HG03108 (cell line): ENCODE measurements at regions not wholly inside any gene's neighbourhood (a gene's known extent, or its start where the extent isn't known, plus 50 kb on each side); places are given as distances from the start of the nearest gene placed in this dataset.
"Not testable (repeated sequence)": the region's sequence is repeated elsewhere in the genome, so short reads cannot be mapped to it uniquely, and the experiment has no call there.

Experiments
- ATAC-seq: cut with Tn5 transposase; IDR thresholded peaks from one replicate; pipeline ENCODE4 v1.9.1; 2021; ENCODE audit warnings: moderate library complexity; ENCODE audit not compliant: unreplicated experiment

DNA sequence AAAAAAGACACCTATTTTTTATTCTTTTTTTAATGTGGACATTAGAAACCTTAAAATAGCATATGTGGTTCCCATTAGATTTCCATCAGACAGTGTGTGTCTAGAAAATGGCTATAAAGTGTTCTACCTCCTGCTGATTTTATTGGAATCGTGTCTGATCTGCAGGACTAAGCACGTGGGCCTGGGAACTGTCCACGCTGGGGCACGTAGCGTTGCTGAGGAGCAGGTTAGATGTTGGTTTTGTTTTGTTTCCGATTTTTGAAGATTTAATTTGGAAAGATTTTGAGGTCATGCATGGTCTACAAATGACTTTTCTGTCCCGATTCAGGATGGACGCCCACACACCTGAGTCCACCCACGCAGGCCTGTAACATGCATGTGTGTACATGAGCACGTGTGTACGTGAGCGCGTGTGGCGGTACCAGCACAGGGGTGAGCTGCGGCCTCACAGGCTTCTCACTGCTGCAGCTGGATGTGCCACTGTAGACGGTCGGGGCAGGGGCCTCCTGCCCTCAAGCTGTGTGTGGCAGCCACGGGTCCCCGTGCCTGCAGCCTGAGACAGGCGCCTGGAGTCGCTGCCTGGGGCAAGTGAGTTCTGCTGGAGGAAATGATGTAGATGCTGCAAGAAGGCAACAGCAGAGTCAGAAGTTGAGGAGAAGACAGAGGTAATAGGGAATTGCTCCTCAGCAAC is 99.7 kb upstream of the CTDP1 start:
- no peak for ATAC-seq

DNA sequence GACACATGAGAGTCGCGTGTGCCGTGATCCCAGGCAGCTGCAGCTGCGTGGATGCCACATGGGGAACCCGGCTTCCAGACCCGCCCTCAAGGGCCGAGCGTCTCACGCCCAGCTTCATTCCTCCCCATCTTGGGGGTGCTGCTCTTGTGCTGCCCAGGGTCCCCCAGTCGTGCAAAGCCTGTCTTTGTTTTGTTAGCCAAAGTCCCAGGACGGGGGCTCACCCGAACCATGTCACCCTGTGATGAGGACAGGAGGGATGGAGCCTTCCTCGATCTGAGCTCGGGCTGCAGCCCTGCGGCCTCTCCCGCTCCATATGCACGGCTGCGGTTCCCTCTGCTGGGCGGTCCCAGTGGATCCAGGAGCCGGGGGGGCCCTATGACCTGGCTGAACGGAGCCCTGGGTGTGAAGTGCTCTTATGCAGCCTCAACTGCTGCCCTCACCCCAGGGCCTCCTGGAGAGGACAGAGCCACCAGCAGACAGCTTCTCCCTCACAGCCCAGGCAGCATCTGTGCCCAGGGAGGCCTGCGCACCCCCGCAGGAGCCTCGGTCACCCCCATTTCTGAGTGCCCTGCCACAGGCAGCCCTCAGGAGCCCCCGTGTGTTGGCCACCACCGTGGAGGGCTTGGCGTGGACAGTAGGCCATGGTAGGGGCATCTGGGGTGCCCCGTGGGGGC is 99.0 kb upstream of the CTDP1 start:
- ATAC-seq = no peak

DNA sequence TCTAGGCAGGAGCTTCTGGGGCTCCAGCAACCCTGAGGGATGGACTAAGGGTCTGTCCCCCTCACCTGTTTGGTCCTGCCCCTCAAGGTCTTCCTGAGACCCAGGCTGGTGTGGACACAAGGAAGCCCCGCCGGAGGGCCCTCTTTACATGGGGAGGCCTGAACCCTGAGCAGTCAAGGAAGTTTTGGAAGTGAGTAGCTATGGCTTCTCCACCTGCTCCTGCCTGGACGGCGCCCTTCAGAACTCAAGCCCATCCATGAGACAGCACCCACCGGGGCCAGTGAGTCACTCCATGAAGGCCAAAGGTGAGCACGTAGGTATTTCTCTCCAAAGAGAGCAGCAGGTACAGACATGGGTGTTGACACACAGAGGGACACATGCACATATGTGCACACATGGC is 98.2 kb upstream of the CTDP1 start:
- ATAC-seq = no peak

DNA sequence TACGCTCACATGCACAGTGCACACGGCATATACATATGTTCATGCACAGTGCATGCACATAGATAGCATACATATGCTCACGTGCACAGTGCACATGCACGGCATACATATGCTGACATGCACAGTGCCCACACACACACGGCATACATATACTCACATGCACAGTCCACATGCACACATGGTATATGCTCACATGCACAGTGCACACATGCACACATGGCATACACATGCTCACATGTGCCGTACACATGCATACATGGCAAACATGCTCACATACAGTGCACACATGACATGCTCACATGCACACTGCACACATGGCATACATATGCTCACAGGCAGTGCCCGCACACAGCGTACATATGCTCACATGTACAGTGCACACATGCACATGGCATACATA is 97.7 kb upstream of the CTDP1 start:
- no peak for ATAC-seq

DNA sequence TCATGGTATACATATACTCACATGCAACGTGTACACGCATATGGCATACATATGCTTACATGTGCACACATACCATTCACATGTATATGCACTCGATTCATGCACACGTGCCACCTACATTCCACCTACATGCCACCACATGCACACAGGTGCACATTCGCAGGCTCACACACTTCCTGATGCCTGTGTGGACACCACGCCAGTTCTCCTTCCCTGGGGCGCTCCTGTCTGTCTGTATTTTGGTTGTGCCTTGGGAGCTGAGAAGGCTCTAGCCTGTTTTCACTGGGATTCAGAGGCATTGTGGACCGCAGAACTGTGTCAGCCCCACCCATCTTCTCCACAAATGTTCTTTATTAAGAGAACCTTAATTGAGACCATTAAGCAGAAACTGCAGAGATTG is 96.6 kb upstream of the CTDP1 start:
- no peak for ATAC-seq

DNA sequence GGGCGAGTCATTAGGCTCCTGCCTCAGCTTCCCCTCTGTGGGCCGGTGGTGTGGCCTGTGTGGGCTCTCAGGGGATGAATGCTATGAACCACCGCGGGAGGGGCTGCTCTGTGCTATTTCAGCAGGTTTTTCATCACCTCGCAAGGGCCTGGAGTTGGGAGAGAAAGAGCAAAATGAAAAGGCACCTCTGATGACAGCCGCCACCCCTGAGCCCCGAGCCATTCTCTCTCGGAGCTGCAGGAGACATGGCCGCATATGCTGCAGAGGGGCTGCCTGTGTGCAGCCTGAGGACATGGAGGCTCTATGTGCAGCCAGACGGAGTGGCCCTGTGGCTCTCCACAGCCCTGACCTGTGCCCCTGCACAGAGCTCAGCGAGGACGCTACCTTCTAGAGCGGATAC is 96.2 kb upstream of the CTDP1 start:
- ATAC-seq = no peak

DNA sequence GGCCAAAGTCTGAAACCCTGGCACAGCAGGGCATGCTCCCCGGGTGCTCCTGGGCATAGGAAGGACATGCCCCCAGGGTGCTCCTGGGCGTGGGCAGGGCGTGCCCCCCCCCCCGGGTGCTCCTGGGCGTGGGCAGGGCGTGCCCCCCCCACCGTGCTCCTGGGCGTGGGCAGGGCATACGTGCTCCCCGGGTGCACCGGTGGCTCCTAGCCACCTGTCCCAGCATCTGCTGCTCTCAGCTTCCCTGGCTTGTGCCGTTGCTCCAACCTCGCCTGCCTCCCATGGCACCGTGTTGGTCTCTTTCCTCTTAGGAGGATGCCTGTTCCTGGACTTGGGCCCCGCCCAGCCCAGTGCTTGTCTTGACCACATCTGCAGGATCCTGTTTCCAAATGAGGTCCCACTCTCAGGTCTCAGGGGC is 95.6 kb upstream of the CTDP1 start:
- ATAC-seq = no peak

DNA sequence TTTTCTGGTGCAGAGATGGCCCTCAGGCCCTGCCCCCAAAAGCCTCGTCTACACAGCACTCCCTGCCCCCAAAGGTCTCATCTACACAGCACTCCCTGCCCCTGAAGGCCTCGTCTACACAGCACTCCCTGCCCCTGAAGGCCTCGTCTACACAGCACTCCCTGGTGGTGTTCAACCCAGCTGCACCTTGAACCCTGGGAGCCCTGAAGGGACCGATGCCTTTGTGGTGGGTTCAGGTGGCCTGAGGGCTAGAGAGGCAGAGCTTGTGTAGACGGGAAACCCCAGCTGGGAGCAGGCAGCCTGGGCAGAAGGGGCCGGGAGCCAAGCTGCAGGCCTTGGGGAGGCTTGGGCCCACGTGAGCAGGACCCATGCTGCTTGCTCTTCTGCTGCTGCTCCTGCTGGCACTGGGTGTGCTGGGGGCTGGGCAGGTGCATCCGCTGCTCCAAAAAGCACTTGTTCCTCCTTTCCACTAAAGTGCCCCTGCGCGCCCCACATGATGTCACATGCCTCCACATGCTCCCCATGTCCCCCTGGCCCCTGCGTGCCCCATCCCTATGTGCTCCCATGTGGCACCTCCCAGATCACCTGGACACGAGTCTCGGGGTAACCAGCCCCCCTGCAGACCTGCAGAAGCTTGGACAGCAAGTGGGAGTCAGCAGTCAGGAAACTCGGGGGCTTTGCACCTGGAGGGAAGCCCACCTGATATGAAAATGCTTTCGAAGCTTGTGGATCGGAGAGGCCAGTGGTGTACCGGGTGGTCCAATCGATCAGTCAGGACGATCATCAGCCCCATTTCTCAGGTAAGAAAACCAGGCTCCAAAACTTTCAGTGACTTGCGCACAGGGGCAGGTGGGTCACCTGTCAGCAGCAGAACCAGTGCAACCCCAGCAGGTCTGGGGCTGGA is 94.9 kb upstream of the CTDP1 start:
- ATAC-seq = no peak

DNA sequence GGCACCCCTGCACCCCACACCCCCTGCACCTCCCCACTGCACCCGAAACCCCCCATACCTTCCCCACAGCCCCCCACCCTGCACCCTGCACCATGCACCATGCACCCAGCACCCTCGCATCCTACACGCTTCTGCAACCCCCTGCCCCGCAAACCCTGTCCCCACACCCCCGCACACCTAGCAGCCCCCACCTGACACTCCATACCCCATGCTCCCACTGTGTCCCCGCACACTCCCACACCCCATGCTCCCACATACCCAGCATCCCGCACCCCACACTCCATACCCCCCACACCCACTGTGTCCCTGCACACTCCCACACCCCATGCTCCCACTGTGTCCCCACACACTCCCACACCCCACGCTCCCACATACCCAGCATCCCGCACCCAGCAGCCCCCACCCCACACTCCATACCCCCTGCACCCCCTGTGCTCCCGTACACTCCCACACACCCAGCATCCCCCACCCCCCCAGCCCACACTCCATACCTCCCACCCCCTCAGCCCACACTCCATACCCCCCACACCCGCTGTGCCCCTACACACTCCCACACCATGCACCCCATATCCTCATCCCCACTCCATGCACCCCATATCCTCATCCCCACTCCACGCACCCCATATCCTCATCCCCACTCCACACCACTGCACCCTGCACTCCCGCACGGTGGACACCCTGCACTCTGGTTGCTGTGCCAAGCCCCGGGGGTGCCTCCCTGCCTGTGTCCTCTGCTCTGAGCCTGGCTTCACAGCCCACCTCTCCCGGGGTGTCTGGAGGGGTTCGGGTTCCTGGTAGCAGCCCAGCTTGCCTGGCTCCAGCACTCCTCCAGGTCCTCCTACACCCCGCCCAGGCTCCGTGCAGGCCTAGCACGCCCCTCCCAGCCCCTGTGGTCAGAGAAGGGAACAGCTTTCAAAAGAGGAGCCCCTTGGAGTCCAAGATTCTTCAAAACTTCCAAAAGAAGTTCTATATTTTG is 93.9 kb upstream of the CTDP1 start:
- no peak for ATAC-seq

DNA sequence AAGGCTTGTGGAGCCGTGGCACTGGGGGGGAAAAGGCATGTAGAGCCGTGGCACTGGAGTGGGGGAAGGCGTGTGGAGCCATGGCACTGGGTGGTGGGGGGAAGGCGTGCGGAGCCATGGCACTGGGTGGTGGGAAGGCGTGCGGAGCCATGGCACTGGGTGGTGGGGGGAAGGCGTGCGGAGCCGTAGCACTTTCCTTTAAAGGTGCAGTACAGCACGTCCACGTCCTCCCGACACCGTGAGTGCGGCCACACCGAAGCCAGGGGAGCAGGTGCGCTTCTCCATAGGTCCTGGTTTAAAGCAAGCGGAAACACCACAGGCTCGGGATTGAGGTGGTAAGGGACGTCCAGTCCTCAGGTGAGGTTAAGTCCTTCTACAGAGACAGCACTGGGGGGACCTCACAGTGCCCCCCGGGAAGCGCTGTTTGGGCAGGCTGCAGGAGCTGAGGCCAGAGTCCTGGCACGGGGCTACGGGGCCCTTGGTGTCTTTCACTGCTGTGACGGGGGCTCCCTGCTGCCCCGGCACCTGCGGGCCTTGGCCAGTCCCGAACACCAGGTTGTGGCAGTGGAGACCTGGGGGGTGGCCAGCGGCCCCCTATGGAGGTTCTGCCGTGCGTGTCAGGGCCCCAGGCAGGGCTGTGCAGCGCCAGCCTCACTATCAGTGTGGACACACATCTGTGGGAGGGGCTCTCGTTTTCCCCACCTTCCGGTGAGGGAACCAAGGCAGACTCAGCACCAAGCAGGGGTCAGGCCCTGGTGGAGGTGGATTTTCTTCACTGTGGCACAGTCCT is 93.0 kb upstream of the CTDP1 start:
- ATAC-seq = no peak

DNA sequence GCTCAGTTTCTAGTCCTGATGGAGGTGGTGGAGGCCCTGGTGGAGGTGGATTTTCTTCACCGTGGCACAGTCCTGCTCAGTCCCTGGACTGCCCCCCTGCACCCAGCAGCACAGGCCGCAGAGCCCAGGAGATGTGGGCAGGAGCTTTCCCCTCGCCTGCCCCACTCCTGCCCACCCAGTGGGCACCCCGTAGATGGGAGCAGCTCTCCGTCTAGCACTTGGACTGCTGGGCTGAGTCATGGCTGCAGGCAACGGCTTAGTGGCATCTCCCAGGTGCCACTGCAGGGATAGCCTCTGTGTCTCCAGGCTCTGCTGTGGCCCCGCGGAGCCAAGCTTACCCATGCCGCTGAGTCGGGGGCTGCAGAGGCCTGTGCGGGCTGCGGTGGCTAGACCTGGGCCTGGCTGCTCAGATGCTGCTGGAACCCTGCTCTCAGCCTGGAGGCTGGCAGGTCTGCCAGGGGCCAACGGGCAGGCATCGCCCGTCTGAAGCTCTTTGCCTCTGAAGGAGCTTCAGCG is 92.3 kb upstream of the CTDP1 start:
- ATAC-seq = no peak

DNA sequence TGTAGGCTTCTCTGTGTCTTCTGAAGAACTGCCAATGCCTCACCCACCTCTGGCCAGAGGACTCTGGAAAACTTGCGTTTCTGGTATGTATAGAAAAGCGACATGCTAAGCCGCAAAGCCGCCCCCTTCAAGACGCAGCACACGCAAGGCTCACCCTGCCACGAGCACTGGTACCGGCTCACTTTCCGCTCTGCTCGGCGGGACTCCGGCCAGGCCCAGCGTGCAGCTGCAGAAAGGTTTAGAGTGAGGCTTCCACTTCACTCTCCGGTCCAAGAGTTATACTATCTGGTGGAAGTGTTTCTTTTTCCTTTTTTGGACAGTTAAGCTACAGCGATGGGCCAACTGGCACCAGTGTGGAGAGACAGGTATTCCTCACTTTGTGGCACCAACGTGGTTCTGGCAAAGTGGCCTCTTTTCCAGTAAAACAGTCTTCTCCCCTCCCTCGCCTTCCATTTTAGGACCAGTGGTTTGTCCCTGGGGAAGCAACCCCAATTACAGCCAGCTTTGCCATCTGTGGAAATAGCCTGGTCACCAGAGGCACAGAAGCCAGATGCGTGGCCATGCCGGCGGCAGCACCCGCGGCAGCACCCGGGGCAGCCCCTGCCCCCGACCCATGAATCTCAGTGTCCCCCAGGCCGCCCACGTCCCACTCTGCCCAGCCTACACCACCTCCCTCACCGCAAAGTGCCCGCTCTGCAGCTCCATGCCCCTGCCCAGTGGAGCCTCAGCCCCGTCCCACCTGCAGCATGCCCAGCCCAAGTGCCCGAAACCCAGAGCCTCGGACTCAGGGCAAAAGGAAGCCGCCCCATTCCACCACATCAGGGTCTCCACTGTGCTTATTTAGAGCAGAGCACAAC is 91.6 kb upstream of the CTDP1 start:
- no peak for ATAC-seq

DNA sequence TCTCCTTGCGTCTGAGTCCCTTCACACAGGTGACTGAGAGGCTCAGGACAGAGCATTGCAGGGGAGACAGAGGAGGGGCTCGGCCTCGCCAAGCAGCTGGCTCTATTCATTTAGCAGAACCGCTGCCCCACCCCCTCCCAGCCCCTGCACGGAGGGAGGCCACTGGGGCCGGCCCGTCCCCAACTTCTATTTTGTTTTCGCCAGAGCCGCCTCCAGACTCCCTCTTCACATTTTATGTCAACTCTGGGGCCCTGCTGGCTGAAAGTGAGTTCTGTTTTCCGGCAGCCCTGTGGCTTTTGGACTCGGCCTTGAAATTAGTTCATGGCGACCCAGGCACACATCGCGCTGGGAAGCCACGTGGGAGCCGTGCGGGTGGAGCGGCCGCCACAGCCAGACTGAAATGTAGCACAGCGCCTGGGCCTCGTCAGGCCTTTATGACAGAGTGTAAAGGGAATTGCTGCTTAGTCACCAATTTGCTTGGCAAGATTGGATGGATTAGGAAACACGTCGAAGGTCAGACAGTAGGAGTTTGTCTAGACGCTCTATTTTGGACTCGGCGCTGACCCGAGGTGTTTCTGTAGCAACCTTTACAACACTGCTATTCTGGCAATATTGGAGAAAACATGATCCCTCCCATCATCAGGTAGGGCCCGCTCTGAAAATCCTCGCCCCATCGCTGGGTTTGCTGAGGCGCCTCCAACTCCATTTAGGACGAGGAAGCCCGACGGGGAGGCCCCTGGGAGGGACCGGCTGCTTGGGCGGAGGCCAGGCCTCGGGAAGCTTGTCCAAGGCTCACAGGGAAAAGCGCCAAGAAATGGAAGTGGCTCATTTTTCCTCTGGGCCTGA is 90.7 kb upstream of the CTDP1 start:
- ATAC-seq = no peak

DNA sequence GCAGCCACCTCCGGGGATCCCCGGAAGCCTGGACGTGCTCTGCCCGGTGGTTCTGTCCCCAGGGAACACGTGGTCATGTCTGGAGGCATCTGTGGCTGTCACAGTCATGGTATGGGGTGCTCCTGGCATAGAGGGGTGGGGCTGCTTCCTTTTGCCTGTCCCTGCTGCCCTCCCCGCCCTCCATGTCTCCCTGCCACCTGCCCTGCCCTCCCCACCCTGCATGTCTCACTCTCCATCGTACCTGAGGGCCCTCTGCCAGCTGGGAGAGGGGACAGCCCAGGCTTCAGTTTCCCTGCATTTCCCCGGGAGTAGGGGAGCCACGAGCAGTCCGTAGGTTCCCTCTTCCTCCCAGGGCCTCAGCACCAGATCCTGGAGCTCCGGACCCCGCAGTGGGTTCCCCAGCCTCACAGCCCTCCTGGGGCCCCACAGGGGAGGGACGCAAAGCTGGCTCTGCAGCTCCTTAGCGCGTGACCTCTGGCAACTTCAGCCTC is 90.0 kb upstream of the CTDP1 start:
- no peak for ATAC-seq

DNA sequence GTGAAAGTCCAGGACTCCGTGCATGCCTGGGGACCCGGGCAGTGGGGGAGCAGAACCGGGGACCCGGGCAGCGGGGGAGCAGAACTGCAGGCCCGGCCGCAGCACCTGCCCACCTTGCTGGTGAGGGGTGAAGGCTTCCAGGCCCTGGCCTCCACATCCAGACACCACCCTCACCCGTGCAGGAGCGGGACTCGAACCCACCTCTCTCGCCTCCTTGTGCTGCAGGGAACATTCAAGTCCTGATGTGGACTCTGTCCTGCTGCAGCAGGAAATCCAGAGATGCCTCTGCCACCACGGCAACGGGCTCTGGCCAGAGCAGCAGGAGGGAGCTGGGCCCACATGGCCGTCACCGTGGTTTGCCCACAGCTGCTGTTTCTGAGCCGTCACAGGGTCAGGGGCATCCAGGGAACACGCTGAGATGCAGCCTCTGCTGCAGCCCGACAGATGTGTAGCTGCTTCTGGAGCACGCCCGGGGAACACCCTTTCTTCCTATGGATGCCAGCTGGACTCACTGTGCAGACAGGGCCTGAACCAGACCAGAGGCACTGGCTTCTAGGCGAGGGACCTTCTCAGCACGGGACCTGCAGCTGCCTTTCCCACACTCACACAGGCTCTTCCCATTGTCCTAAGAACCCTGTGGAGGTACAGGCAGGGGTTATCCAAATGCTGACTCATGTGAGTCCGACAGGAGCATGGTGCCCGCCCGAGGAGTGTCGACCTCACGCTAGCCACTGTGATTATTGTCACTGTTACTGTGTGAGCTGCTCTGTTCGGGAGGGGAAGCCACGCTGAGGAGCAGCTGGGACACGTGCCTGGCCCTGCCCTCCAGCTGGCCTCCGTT is 89.2 kb upstream of the CTDP1 start:
- no peak for ATAC-seq

DNA sequence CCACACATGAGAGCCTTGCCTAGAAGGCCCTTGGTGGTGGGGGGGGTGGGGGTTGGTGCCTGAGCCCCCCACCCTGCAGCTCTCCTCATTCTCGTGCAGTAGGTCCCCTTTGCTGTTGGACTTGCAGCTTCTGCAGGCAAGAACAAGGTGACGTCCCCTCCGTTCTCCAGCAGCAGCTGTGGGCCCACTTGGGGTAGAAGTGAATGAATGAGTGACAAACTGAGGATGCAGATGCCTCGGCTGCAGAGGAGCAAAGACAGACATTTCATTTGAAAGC is 88.6 kb upstream of the CTDP1 start:
- no peak for ATAC-seq

DNA sequence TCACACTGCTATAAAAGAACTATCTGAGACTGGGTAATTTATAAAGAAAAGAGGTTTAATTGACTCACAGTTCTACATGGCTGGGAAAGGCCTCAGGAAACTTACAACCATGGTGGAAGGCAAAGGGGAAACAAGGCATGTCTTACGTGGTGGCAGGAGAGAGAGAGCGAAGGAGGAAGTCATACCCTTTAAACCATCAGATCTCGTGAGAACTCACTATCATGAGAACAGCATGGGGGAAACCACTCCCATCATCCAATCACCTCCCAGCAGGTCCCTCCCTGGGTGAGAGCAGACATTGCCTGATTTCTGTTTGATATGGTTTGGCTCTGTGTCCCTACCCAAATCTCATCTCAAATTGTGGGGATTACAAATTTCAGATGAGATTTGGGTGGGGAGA is 86.9 kb upstream of the CTDP1 start:
- not testable (repeated sequence) for ATAC-seq
